GM12873 (cell line): ENCODE measurements at regions not wholly inside any gene's neighbourhood (a gene's known extent, or its start where the extent isn't known, plus 50 kb on each side); places are given as distances from the start of the nearest gene placed in this dataset.

Experiments used
- TF ChIP-seq, protein P1 (sequence below): IDR thresholded peaks from 2 replicates; pipeline ENCODE4 v1.5.1; 2012; ENCODE audit warnings: low read depth, mild to moderate bottlenecking, moderate library complexity, low read length, control low read depth; ENCODE audit not compliant: insufficient read depth; ENCODE audit errors: missing control alignments

DNA sequence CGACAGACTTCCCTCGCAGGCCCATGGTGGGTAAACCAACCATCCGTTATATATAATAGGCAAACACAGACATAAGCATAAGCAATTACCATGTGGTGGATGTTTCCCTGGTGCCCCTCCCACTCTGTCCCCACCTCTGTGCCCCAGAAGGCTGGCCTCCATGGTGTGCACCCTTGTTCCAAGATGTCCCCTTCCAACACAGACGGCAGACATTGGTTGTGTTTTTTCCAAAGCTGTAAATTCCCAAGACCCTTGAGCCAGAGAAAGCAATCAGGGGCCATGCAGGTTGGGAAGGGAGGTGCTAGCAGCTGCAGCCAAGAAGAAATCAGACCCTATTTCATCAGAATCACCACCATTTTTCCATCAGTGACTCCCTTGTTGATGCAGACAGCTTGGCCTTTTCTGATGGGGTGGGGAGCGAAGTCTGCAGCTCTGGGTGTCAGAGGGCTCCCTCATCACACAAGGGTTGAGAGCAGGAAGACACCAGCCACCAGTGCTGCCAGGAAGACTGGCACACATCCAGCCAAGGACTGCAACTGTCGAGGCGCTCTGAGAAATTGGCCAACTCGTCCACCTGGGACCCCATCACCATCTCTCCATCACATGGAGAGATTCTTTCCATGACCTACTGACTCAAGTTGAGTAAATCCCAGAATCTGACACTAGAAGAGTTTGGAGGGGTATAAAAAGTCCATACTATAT is 86.8 kb upstream of the CHST15 start:
- TF ChIP-seq, protein P1, sequence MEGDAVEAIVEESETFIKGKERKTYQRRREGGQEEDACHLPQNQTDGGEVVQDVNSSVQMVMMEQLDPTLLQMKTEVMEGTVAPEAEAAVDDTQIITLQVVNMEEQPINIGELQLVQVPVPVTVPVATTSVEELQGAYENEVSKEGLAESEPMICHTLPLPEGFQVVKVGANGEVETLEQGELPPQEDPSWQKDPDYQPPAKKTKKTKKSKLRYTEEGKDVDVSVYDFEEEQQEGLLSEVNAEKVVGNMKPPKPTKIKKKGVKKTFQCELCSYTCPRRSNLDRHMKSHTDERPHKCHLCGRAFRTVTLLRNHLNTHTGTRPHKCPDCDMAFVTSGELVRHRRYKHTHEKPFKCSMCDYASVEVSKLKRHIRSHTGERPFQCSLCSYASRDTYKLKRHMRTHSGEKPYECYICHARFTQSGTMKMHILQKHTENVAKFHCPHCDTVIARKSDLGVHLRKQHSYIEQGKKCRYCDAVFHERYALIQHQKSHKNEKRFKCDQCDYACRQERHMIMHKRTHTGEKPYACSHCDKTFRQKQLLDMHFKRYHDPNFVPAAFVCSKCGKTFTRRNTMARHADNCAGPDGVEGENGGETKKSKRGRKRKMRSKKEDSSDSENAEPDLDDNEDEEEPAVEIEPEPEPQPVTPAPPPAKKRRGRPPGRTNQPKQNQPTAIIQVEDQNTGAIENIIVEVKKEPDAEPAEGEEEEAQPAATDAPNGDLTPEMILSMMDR: no peak

DNA sequence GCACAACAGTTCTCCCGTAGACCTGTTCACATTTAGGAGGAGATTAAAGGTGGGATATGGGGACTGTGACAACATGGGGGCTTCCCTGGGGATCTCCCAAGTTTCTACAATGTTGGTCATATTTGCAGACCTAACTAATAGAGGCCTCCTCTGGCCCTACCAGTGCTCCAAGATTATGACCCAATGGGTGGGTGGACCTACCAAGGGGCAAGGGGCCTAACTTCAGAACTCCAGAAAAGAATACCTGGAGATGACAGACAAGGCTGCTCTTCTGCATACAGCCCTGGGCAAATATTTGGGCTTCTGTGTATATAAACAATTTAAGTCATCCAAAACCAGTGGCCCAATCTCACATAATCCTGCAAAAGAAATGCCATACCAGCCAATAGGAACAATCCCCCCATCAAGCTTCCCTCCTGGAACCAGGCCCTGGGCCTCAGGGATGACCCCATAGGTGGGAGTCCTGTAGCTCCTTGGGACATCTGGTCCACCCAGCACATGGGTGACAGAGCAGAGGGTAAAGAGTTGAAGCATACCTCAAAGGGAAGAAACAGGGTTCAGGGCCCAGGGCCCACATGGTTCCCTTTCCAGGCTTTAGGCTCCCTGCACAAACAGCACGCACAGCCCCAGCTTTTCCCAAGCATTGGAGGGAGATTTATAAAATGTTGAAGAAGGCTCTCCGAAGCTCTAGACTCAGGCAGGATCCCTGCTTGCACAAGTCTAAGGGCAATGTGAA is 86.1 kb upstream of the CHST15 start:
- TF ChIP-seq, protein P1: no peak

DNA sequence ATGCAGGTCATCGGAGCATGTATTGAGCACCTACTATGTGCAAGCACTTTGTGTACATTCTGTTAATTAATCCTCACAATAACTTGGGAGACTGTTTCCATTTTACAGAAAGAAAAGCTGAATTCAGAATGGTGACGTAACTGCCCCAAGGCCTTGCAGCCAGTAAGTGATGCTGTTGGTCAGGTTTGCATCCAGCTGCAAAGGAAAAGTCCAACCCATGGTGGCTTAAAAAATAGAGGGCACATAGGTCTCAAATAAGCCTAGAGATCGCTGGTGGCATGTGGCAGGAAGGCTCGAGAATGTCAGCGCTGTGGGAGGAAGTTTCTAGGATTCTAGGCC is 83.8 kb upstream of the CHST15 start:
- TF ChIP-seq, protein P1: no peak

DNA sequence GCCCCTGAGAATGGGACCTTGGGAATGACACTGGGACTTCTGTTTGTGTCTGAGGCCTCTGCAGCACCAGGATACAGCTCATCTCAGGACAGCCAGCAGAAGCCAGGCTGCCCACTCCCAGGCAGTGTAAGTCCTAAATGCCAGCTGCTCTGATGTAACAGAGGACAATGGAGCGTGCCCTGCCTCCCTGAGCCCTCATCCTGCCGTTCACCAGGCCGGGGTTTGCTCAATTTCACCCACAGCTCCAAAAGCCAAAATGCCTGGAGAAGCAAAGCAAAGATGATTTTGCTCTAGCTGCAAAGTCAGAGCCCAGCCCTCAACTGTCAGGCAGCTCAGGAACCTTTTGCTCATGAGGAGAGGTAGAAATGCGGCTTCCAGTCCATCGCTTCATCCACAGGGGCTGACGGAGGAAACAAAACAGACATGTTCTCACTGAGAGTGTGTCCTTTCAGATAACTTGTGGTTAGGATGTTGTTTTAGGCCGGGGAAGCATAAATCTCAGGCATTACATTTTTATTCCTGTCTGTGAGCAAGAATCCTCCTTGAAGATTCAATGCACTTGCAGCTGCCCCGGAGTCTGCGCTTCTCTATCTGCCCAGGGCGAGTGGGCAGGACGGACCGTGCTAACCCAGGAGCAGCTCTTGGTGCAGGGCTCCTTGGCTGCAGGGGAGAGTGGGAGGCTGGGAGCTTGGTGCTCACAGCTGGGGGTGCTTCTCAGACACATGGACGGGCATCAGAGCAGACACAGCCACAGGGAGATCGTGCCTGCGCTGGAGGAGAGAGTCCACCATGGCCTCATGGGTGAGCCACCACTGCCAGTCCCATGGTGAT is 83.2 kb upstream of the CHST15 start:
- TF ChIP-seq, protein P1: no peak

DNA sequence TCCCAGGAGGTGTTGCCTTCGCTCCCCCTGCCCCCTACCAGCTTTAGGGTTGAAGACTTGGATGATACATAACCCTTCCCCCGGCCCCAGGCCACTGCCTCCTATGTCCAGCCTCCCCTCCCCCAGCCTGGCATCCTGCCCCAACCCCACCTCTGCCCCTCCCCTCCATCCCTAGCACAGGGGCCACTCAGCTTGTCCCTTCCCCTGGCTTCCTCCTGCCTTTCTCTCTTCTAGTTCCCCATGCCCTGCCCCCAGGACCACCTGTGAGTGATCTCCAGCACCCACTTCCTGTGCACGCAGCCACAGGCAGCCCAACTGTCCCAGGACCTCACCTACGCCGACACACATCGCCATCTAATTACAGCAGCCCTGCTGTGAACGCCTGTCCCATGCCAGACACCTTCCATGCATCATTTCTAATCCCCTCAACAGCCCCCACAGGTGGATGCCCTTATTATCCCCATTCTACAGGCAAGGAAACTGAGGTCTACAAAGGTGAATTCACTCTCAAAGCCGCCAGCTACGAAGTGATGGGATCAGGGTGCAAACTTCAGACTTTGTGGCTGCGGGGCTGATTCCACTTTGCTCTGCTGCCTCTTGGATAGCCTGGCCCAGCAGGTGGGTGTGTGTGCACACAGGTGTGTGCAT is 82.4 kb upstream of the CHST15 start:
- TF ChIP-seq, protein P1: no peak

DNA sequence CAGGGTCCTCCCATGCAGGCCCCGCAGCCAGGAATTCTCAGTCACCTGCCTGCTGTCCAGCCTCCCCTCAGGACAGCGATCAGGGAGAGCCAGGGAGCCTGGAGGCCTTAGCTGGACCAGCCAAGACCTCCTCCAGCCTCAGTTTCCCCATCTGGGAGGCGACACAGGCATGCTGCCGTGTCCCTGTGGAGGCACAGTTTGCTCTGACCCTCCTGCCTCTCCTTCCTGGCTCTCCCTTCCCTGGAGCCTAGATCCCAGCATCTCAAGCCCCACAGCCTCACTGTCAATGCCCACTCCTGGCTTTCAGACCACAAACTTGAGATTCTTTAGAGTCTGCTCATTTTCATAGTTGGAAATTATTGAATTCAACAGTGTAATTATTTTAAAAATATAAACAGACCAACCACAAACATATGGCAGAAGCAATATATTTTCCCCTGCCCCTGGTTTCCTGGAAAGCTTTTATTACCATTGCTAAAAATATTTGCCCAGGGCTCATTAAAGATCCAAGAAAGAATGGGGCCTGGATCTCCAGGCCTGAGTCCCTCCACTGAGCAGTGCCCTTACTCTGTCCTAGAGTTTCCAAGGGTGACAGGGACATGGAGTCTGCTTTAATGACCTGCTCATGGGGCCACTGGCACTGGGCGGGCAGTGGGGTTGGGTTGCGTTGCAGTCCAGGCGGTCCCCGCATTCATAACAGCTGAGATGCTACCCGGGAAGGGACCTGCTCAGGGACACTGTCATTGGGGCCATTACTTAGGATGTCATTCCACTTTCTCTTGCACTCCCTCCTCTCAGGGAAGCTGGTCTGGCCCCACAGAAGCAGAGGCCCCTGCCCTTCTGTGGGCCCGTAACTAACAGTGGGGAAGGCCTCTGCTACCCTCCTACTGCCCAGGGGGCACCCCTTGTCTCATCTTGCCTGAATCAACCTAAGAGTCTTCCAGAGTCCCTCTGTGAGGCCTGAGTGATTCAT is 81.6 kb upstream of the CHST15 start:
- TF ChIP-seq, protein P1: no peak
